HG03342 (cell line): ENCODE measurements at regions not wholly inside any gene's neighbourhood (a gene's known extent, or its start where the extent isn't known, plus 50 kb on each side); places are given as distances from the start of the nearest gene placed in this dataset.

Source experiments
- ATAC-seq: cut with Tn5 transposase; IDR thresholded peaks from one replicate; pipeline ENCODE4 v1.9.1; 2021; ENCODE audit warnings: mild to moderate bottlenecking, moderate library complexity; ENCODE audit not compliant: unreplicated experiment

DNA sequence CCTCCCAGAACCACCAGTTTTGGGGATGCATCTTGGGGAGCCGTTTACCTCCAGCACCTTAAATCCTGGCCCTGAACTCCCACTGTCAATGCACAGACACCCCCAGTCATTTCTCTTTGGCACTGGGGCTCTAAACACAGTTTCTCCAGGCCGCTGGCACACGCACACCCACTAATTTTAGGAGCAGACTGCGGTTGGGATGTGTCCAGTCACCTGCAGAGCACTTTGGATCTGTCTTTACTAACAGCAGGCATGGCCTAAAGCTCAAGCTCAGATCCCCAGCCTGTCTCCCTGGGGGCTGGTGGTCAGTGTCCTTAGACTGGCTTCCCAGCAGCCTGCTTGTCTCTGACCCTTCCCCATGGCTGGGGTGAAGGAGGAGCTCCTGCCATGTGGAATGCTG, 49.9 kb downstream of the SYNE3 start:
- ATAC-seq: no peak

- no peak for ATAC-seq
These were observed 50.5 kb downstream of the SYNE3 start for GRCh38 chr14:95465936-95466335.

GRCh38 chr14:95465358-95465757, 51.1 kb downstream of the SYNE3 start:
- no peak for ATAC-seq

DNA sequence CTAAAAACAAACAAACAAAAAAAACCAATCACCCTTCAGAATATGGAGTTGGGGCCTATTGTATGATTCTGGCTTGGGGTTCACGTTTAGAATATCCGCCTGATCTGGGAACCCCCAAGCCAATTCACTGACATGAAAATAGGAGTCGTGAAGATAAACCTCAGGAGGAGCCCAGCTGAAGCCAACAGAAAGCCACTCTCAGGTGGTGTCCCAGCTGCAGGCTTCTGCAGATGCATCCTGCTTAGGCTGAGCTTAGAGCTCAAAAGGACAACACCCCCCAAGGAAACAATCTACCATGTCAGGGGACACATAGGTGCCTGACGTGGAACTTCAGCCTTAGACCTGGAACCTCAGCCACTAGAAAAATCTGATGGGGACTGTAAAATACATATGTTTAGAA, 51.9 kb downstream of the SYNE3 start:
- ATAC-seq: no peak

DNA sequence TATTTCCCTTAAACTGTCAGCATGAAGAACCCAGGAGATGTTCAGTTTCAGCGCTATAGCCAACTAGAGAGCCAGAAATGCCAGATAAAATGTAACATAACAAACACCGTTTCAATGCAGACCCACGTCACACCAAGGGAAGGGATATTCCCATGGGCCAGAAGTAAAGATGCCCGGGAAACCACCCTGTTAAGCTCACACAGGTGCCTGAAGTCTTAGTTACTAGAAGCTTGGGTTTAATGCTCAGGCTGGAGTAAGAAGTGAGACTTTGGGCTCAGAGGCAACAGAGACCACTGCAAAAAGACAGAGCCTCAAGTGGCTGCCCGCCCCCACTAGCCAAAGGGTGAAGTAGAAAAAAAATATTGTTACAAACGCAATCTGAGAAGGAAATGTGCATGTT, 52.3 kb downstream of the SYNE3 start:
- no peak for ATAC-seq

GRCh38 chr14:95463171-95463901, 53.1 kb downstream of the SYNE3 start:
- no peak for ATAC-seq

DNA sequence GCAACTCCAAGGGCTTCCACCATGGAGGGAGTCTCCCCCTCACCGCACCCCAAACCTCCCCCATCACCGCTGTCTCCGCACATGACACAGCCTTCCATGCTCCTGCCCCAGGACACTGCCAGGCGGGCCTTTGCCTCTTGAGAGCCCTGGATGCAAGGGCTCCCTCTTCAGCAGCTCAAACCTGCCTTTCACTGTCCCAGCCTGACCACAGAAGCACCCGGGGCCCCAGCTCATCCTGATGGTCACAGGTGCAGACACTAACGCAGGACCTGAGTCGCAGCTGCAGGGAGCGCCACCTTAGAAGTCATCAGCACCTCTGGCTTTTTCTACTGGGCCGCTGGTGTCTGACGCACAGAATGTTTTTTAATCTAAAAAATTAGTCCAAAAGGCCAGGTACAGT, 54.0 kb downstream of the SYNE3 start:
- no peak for ATAC-seq

DNA sequence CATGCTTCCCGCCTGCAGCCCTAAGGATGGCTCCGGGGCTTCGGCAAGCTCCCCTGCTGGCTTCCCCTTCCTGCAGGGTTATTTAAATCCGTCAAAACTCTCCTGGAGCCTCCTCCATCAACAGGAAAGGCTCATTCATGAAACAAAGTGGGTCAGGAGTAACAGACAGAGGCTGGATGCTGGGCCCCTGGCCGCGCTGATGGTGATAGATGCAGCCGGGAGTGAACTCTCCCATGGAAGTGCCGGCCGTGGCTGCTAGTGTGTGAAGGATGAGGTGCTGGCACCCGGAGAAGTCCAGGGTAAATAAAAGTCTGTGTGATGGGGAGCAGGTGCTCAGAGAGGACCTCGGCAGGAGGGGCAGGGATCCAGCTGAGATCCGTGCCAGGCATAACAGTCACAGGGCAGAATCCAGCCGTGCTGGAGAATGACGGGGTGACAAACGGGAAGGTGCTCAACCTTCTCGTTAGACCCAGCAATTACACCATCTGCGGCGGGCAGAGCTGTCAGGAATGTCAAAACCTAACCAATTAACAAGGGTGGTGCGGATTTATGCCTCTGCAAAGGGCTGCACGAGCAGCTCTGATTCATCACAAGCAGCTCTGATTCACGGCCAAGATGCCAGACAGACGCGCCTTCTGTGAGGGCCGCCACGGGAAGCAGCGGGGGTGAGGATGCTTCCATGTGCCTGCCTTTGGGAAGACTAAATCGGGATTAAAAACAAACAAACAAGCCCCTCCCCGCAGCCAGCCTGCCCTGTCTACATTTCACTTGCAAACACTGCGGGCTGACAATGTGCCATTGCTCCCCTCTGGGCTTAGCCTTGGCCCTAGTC, 55.6 kb downstream of the SYNE3 start:
- no peak for ATAC-seq

GRCh38 chr14:95458906-95459305, 57.5 kb downstream of the SYNE3 start:
- no peak for ATAC-seq

- ATAC-seq: no peak
These were observed 58.0 kb downstream of the SYNE3 start for GRCh38 chr14:95458459-95458858.

GRCh38 chr14:95456281-95456680, 60.2 kb downstream of the SYNE3 start:
- ATAC-seq: no peak

DNA sequence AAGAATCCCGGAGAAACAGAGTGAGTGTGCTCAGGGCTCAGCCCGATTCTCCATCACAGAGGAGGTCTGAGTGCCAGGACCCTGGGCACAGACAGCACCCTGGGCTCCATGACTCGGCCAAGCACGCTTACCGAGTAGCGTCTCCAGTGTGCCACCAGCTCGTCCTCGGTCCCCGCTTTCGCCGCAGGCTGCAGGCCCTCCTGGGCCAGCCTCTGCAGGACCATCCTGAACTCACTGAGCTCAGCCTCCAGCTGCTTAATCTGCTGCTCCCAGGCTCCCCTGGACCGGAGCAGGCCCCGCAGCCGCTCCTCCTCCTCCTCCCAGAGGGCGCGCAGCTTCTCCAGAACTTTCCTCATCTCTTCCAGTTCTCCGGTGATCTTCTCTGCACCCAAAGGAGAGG, 61.2 kb downstream of the SYNE3 start:
- ATAC-seq: no peak

DNA sequence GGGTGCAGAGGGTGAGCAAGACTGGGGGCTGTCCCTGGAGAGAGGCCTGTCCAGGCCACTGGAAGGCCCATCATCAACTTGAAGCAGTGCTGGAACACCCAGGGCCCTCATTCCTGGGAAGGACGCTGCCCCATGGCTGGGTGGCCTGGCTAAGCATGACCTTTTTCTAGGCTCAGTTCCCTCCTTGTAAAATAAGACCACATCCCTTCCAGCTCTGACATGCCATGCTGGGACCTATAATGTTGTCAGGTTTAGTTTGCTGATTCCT, 62.8 kb downstream of the SYNE3 start:
- no peak for ATAC-seq

- no peak for ATAC-seq
These were observed 63.3 kb downstream of the SYNE3 start for GRCh38 chr14:95452893-95453712.

- no peak for ATAC-seq
These were observed 64.1 kb downstream of the SYNE3 start for GRCh38 chr14:95452176-95452892.

DNA sequence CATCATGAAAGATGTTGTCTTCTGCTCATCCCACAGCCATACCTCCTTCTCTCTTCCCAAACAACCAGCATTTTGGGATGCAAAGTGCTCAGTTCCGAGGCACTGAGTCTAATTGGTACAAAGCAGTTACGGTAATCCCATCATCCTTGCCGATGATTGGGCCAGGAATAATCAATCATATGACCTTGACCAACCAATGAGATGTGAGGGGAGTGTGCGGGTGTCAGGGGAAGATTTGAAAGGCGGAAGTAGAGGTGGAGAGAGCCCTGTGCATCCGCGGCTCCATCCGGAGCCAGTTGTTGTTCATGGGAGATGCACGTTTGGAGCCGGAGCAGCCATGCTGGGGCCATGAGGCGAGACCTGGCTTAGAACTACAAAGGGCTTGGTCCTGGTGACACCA, 67.3 kb downstream of the SYNE3 start:
- ATAC-seq: no peak

GRCh38 chr14:95446470-95446869, 70.0 kb downstream of the SYNE3 start:
- ATAC-seq: no peak

- ATAC-seq: no peak
These were observed 70.8 kb downstream of the SYNE3 start for GRCh38 chr14:95445676-95446075.

DNA sequence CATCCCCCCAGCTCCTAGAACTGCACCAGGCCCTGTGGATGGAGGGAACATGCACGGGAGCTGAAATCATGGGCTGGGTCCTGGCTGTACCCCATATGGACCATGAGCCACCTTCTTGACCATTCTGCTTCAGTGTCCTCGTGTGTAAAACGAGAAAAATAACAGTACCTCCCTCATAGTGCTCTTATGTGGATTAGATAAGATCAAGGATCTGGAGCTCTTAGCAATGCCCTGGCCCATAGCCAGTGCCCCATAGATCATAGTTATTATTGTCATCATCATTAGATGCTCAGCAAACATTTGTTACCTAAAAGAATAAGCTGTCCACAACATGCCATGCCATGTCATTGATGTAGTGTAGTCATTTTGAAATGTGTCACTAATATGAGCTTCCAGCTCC, 71.3 kb downstream of the SYNE3 start:
- no peak for ATAC-seq

DNA sequence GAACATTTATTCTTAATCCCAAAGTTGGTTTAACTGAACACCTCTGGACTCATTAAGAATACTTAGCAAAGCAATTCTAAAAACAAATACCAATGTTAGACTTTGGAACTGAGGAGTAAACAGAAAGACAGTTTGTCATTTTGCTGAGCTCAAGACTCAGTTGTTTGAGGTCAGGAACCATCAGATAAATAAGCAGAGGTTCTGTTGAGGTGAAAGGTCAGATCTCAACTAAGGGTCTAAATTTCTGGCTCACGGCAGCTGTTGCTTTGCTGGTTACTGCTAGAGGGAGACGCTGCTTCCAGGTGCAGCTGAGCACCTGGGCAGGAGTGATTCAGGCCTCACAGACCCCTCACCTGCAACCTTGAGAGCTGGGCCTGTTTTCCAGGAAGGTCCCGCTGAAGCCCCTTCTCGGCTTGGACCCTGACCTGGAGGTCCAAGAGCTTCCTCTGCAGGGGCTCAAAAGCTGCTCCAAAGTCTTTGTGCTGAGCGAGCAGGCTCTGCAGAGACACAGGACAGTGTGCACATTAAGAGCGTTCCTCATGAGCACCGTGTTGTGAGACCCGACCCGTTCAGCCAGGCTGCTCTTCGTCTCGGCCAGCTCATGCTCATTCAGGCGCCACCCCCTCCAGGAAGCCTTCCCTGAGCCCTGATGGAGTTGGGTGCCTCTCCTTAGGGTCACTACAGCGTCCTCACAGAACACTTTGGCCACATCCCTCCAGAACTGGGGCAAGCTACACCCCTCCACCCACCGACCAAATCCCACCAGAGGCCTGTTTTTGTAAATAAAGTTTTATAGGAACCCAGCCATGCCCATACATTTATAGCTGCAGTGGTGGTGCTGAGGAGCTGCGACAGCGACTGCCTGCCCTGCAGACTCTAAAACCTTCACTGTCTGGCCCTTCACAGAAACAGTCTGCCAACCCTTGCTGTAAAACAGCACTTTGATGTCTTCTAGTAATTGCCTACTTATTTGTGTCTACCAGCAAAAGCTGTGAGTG, 72.0 kb downstream of the SYNE3 start:
- ATAC-seq: no peak
